ENCODE measurements at regions not wholly inside any gene's neighbourhood (a gene's known extent, or its start where the extent isn't known, plus 50 kb on each side); places are given as distances from the start of the nearest gene placed in this dataset.

DNA sequence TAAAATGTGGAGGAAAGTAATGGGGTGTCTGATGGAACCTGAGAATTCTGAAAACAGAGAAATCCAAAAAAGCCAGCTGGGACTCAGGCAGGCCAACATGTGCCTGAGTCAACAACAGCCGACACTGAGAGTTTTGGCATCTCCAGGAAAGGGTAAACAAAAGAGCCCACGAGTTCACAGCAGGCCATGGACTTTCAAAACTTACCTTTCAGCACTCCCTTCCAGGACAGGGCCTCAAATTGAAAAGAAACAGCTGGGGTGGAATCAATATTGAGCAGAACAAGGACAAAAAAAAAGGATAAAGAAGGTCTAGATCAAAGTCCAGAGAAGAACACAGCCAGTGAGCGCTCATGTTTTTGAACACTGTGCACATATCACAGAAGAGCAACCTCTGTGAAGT, 735.4 kb upstream of the GRM7 start:
- no peak for DNase-seq

DNA sequence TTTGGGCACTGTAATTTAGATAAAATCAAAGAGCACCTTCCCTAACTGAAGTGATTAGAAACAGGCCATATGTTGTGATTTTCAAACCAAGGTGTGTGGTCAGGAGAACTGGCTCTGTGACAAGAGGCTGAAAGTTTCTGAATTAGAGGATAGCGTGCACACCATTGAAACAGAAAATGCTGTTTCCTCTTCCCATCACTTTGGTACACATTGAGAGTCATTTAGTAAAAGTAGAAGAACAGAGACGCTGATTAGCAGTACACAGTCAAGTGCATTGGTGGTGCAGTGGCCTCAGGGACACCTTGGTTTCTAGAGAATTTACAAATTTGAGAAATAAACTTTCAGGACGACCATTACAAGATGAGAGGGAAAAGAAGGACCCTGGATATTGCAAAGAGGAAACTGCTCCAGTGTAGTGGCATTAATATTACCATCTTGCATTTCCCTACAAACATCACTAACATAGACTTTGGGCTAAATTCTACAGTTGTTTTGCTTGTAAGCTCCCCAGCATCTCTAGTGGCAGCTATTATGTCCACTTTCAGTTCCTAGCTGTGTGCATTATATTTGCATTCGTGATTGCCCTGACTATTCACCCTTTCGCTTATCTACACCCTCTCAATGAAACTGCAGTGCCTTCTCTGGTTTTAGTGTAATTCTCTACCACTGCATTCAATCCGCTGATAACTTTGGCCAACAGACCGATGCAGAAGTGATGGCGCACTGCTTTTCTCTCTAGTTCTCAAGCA, 728.1 kb upstream of the GRM7 start:
- DNase-seq = no peak

DNA sequence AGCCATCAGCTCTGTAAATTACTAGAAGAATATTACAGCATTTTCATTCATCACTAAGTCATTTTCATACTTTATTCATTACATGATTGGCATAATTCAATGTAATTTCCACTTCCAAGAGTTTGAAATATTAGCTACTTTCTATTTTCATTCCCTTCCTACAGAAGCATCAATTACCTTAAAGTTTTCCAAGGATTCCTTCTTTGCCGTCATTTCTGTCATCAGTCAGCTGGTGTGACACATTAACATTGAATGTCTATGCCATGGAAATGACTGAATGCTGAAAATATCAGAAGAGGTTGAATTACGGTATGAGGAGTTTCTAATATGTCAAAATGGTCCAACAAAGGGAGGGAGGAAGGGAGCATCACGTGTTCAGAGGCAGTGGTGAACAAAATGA, 718.2 kb upstream of the GRM7 start:
- DNase-seq = no peak

DNA sequence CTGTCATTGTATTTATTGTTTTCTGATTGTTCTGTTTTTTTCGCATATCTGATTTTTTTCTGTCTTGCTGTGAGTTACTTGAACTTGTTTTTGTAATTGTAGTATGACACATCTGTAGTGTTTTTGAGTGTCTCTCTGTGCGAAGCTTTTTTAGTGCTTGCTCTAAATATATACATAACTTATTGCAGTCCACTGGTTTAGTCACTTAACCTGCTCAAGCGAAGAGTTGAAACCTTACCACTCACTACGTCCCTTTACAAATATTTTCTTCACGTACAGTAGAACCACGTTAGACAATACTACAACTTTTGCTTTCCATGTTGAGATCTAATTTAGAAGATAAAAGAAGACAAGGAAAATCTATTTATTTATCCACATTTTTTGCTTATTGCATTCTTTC, 713.0 kb upstream of the GRM7 start:
- DNase-seq = no peak

DNA sequence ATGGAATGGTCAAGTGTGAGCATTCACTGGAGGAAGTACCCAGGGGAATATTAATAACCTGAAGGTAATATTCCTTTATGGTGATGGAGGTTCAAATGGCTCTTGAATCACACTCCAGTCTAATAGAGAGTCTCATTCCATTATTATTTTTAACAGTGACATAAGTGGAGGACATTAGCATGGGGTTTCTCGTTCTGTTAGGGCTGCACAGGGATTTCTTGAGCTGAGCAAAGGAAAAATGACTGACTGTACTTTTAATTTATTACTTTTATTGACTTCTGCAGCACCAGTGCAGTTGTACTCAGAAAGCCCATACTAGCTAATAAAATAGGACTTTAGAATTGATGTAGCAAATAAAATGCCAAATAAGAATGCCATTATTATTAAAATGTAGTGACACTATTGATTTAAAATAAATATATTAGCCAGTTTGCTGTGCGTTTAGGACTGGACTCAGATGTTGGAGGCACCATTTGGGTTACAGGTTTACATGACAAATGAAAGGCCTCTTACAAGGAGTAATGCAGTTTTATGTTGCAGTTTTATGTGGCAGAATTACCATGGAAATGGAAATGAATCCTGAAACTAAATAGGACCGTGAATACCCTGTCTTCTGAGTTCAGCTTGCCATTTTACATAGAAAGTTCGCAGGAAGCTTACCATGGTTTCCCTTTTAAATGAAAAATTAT, 705.1 kb upstream of the GRM7 start:
- DNase-seq = no peak

DNA sequence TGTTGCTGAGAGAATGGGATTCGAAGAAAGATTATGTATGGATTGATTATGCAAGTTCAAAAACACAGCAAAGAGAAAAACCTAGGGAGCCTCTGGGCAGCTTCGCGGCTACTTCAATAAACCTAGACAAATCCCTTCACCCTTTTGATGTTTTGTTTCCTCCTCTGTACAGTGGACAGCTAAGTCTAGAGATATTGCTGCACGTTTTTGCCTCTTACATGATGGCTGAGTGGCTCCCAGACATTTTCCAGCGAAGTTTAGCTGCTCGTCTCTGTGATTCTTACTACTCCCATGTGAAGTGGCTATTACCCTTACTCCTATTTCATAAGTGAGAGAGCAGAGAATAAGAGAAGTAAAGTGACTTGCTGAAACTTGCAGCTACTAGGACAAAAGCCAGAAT, 695.0 kb upstream of the GRM7 start:
- DNase-seq = no peak

DNA sequence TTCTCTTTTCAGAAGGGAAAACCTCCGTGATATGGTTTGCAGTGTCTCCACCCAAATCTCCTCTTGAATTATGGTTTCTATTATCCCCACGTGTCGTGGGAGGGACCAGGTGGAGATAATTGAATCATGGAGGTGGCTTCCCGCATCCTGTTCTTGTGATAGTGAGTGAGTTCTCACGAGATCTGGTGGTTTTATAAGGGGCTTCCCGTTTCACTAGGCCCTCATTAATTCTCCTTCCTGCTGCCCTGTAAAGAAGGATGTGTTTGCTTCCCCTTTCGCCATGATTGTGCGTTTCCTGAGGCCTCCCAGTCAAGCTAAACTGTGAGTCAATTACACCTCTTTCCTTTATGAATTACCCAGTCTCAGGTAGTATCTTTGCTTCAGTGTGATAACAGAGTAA, 692.7 kb upstream of the GRM7 start:
- DNase-seq = no peak

DNA sequence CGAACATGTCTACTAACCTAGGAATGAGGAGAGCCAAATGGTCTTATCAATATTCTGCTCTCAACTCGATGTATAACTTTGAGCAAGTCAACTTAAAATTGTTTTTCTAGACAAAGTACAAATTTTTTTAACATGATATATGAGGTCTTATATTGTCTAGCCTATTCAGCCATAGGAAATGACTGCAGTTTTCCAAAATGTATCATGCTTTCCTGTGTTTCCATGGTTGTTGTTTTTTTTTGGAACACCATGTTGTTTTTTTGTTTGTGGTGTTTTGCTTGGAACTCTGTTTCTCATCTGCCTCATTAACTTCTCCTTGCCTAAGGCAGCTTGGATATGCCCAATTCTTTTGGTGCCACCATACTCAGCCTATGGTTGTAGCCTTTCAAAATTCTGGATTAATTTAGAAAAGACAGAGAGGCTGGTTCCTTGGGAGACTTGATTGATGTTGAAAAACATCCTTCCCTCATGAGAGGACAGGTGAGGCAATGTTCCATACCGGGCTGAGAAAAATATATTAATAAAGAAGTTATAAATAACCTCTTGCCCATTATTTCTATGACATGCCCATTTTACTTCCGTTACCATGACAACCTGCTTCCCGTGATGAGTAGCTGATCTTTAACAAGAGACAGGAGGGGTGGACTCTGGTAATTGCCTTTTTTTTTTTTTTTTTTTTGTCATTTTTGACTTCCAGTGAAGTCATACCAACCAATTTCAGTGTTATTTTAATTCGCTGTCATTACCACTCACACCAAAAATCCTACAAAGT, 687.9 kb upstream of the GRM7 start:
- DNase-seq = no peak

DNA sequence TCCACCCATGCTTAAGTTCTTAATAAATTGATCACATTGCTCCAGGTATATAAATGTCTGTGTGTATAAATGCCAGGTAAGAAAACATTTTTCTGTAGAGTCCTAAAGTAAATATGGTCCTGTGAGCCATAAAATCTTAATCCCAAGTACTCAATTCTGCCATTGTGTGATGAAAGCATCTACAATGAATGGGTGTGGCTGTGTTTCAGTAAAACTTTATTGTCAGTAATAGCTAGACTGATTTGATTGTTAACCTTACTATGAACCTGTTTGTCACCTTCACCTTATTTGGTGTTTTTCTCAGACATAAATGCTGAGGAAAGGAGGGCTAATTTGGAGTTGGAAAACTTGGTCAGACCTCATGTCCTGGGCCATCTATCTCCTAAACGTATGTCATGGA, 683.5 kb upstream of the GRM7 start:
- no peak for DNase-seq

DNA sequence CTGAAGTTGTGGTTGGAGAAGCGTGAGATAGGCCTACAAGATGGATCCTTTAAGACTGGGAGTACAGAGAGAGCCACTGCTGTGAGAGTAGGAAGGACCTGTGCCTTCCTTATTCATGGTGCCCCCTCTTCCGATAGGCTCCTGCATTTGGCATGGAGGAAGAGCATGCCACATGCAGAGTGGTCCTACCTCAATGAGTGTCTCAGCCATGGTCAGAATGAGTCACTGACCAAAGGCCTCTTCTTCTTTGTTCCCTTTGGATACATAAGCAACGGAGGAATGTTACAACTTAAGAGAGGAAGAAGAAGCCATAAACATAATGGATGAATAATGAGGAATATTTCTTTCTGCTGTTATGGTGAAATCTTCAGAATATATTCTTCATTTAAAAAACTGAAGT, 681.2 kb upstream of the GRM7 start:
- no peak for DNase-seq

DNA sequence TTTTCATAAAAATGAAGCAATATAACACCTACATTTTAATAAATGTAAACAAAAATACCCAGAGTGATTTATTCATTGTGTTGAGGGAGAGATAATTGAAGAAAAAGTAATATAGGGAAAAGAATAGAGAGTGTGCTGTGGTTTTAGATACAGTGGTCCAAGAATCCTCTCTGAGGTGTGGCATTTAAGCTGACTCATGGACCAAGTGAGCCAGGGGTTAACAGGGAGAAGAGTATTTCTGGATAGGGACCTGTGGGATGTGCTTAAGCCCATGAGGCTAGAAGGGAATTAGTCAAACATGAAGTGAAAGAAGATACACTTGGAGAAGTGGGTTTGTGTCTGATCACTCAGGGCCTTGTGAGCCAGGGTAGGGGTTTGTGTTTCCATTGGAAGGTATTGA, 680.7 kb upstream of the GRM7 start:
- DNase-seq = no peak

DNA sequence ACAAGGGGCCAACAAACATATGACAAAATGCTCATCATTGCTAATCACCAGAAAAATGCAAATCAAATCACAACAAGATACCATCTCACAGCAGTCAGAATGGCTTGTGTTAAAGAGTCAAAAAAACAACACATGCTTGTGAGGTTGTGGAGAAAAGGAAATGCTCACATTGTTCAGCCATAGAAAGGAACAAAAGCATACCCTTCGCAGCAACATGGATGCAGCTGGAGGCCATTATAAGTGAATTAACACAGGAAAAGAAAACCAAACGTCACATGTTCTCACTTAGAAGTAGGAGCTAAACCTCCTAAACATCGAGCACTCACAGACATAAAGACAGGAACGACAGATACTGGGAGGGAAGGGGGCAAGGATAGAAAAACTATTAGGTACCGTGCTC, 678.4 kb upstream of the GRM7 start:
- no peak for DNase-seq

DNA sequence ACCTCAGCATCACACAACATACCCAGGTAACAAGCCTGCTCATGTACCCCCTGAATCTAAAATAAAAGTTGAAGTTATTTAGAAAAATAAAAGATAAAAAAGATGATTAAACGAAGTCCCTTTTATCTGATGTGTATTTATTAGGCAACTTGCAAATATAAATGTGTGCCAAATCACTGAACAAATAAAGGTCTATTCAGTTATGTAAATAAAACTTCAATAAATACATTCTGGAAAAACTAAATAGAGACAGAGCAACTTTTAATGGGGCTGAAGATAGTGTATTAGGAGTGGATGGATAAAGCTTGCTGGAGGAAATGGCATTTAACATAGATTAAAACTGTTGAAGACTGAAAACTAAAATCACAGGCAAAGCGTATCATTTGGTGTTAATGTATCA, 678.0 kb upstream of the GRM7 start:
- DNase-seq = no peak

DNA sequence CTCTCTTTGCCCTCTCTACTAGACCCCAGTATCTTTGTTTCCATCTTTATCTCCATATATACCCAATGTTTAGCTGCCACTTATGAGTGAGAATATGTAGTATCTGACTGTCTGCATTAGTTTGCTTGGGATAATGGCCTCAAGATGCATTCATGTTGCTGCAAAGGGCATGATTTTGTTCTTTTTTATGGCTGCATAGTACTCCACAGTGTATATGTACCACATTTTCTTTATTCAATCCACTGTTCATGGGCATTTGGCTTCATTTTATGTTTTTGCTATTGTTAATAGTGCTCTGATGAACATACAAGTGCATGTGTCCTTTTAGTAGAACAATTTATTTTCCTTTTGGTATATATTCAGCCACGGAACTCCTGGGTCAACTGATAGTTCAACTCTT, 671.5 kb upstream of the GRM7 start:
- no peak for DNase-seq

DNA sequence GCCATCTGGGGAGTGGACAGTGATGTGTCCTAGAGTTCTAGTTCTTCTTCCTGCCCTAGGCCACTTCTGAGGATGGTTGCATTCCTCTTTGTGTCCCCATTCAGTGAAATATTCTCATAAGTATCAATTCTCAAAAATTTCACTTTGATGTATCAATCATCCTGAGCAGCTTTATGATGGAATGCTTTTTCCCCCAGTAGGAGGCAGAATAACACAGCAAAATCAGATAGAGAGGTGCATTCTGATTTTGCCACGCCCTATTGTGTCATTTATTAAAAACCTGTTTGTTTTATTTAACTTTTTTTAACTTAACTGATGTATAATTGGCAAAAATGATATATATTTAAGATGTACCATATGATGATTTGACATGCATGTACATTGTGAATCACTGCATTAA, 656.0 kb upstream of the GRM7 start:
- DNase-seq = no peak

DNA sequence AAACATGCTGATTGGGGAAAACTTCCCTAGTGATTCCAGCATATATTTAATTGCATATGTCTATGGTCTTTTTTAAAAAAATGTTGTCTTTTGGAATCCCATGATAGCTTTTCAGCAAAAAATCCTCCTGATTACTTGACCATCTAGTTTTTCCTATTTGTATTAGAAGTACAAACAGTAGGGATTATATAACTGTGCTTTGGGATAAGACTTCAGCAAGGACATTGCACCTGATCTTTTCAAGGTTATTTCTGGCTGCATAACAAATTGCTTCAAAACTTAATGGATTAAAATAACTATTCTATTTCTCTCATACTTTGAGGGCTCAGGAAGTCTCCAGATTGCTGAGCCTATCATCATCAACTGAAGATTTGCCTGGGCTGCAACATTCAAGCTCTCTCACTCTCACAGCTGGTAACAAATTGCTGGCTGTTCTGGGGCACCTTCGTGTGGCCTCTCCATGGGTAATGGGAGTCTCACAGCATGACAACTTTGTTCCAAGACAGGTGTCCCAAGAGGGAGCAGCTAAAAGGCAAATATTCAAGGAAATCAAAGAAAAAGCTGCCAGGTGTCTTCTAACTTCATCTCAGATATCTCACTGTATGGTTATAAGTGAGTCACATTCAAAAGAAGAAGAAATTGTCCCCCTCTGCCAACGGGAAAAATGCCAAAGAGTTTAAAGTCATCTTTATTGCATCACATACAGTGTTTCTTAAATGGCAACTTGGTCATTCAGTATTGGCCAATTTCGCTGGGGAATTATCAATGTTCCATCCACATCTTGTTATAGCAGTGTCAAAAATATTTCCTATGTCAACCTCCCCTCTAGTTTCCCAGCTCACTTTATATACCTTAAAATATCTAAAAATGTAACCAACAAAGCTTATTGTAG, 644.5 kb upstream of the GRM7 start:
- DNase-seq = no peak

DNA sequence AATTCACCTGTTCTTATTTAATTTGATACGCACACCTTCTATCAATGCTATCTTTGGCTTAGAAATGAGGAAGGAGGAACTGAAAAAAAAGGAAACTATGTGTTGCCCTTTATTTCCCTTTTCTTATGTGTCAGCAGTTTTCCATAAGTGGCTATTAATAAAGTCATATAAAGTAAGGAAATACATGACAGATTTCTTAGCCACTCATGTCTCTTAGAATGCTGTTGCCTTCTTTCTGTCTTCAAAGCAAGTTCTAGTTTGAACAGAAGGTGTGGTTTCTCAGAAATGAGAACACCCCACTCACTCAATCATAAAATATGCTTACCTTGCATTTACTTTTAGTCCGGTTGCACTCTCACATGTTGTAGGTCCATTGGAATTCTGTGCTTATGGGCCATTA, 640.5 kb upstream of the GRM7 start:
- DNase-seq = no peak

DNA sequence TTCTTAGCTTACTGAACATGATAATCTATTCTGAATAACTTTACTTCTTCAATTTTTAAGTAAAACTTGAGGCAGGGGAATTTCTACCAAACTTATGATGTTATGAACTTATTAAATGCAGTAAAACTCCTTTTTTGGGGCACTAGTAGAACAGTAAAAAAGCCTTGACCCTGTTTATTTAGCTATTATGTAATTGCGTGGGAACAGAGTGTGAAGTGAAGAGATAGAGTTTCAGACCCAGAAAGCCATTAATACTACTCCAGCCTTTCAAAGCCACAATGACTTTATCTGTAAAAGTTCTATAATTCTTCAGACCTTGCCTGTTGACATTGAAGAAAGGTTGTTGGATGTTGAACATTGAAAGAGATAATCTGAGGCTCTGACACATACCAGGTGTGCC, 638.8 kb upstream of the GRM7 start:
- no peak for DNase-seq

DNA sequence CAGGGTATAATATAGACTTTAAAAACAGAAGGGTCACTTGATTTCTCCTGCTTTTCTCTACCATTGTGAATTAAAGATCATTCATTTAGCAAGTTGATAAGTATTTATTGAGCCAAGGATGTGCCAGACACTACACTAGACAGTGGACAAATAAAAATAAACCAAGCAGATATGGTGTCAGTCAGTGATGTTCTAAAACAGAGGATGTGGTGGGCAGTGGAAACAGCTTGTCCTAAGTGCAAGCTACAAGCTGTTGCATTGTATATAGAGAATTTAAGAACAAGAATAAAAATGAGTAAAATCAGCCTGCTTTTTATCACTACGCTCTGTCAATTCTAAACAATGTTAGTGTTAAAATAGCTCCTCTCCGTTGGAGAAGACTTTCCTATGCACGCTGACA, 637.3 kb upstream of the GRM7 start:
- no peak for DNase-seq

DNA sequence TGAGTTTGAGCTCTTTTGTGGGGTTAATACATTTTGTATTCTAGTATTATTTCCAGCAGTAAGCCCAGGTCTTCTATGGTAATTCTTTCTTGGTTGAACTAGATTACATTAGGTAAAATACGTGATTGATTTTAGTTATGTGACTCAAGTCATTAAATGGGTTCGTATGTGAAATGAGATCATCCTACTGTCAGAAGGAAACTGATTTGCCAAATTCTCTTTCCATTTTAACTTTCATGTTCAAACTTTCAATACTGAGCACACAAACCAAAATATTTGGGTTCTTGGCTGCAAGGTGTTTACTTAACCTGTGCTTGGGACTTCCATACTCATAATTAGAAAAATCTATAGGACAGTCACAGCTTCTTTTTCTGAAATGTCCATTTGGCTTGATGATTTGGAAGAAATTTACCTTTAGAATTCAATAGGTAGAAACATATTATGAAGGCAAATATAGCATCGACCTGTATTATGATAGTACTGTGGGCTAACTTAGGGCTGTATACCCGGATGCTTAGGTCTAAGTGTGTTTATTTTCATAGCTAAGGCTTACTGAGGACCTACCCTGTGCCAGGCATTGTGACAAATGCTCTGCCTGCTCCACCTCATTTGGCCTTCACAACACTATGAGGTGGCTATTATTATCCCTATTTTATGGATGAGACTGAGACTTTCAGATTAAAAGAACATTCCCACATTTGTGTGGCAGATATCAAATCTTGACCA, 631.8 kb upstream of the GRM7 start:
- DNase-seq = no peak

DNA sequence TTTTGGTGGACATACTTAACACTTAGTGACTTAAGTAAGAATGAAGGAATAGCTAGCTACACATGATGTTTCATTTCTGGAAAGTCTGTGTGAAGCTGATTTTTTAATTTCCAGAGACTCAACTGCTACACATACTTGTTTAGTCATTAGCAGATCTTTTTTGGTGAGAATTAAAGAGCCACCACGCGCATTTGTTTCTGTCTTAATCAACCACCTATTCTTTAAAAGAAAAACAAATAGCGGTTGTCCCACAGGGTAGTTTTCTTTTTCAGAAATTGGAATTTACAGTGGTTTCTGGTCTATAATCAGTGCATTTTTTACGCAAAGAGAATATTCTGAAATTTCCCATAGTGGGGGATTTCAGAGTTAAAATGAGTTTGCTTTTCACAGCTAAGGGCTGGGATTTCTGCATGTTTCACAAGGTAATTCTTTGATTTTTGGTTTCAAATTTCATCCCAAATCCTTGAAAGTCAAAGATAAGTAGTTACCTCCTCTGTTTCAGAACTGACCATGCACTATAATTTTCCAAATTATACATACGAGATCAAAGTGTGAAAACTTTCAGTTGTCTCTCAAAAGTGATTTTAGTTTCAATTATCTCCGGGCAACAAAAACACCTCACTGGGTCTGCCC, 631.0 kb upstream of the GRM7 start:
- DNase-seq = no peak

DNA sequence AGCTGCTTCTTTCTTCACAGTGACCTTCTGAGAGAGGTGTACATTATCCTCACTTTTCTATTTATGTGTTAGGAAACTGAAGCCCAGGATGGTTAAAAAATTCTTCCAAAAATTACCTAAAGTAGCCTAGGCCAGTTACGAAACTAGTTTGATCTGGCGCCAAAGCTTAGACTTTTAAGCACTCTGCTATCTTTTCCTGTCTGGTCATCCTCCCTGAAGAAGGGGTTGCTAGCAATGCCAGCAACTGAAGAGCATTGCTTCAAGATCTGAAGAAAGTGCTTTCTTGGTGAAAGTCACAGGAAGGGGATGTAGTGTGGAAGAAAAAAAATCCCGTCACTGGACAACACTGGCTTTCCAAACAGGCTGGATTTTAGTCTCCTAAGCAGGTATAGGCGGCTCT, 618.8 kb upstream of the GRM7 start:
- DNase-seq = no peak

All from stimulated activated CD8-positive, alpha-beta memory T cell treated with anti-CD3 and anti-CD28 coated beads, Interleukin-4, amount 100 ng/mL, for 48 hours (primary cell).